ENCODE measurements at regions not wholly inside any gene's neighbourhood (a gene's known extent, or its start where the extent isn't known, plus 50 kb on each side); places are given as distances from the start of the nearest gene placed in this dataset.

GRCh38 chr5:4970171-4970570 lies 170.0 kb upstream of the ADAMTS16 start:
- no peak overlapping the region for H3K4me3 ChIP-seq
- DNase-seq = no peak
- H3K4me1 ChIP-seq = no peaks in the 10 kb centered on the region
- H3K27ac ChIP-seq = no peak overlapping the region
- H3K36me3 ChIP-seq = no peaks in the 10 kb centered on the region
- TF ChIP-seq POLR2A (IDR thresholded peaks at IDR 0.05) (no peak), CTCF (IDR thresholded peaks at IDR 0.05) (no peak)
- no peaks in the 10 kb centered on the region for H3K9me3 ChIP-seq
- no peaks in the 10 kb centered on the region for H3K27me3 ChIP-seq

GRCh38 chr5:4976902-4977301 lies 163.2 kb upstream of the ADAMTS16 start:
- DNase-seq = no peak
- Histone ChIP-seq H3K36me3 (no peaks in the 10 kb centered on the region), H3K4me3 (no peak overlapping the region), H3K27me3 (no peaks in the 10 kb centered on the region), H3K27ac (no peak overlapping the region), H3K9me3 (no peaks in the 10 kb centered on the region), H3K4me1 (no peaks in the 10 kb centered on the region)
- TF ChIP-seq POLR2A (IDR thresholded peaks at IDR 0.05) (no peak), CTCF (IDR thresholded peaks at IDR 0.05) (no peak)

GRCh38 chr5:4977416-4978110 lies 162.6 kb upstream of the ADAMTS16 start:
- no peak overlapping the region for H3K27ac ChIP-seq
- DNase-seq = no peak
- H3K4me3 ChIP-seq = no peak overlapping the region
- H3K4me1 ChIP-seq = no peaks in the 10 kb centered on the region
- no peaks in the 10 kb centered on the region for H3K9me3 ChIP-seq
- no peak for TF ChIP-seq CTCF (IDR thresholded peaks at IDR 0.05)
- no peak for TF ChIP-seq POLR2A (IDR thresholded peaks at IDR 0.05)
- no peaks in the 10 kb centered on the region for H3K36me3 ChIP-seq
- H3K27me3 ChIP-seq = no peaks in the 10 kb centered on the region

- H3K27me3 ChIP-seq = no peaks in the 10 kb centered on the region
- no peaks in the 10 kb centered on the region for H3K9me3 ChIP-seq
- no peak for DNase-seq
- H3K36me3 ChIP-seq = no peaks in the 10 kb centered on the region
- no peak overlapping the region for H3K27ac ChIP-seq
- no peaks in the 10 kb centered on the region for H3K4me1 ChIP-seq
- no peak overlapping the region for H3K4me3 ChIP-seq
- no peak for TF ChIP-seq POLR2A (IDR thresholded peaks at IDR 0.05)
Measured at GRCh38 chr5:4980201-4980600, 159.9 kb upstream of the ADAMTS16 start.

GRCh38 chr5:4981608-4982007 lies 158.5 kb upstream of the ADAMTS16 start:
- H3K4me1 ChIP-seq = no peaks in the 10 kb centered on the region
- no peaks in the 10 kb centered on the region for H3K27me3 ChIP-seq
- H3K4me3 ChIP-seq = no peak overlapping the region
- no peaks in the 10 kb centered on the region for H3K36me3 ChIP-seq
- H3K27ac ChIP-seq = no peak overlapping the region
- DNase-seq = no peak
- TF ChIP-seq POLR2A (IDR thresholded peaks at IDR 0.05) (no peak), CTCF (IDR thresholded peaks at IDR 0.05) (no peak)
- H3K9me3 ChIP-seq = no peaks in the 10 kb centered on the region

- no peaks in the 10 kb centered on the region for H3K27me3 ChIP-seq
- TF ChIP-seq CTCF (IDR thresholded peaks at IDR 0.05) (no peak), POLR2A (IDR thresholded peaks at IDR 0.05) (no peak)
- no peak for DNase-seq
- no peaks in the 10 kb centered on the region for H3K9me3 ChIP-seq
- no peak overlapping the region for H3K4me3 ChIP-seq
- H3K27ac ChIP-seq = no peak overlapping the region
- H3K36me3 ChIP-seq = no peaks in the 10 kb centered on the region
- H3K4me1 ChIP-seq = no peaks in the 10 kb centered on the region
Measured at GRCh38 chr5:4983701-4984100, 156.4 kb upstream of the ADAMTS16 start.

Data from Peyer's patch (tissue), 4 donors.